Hepatocyte (in vitro differentiated cells): ENCODE measurements at regions not wholly inside any gene's neighbourhood (a gene's known extent, or its start where the extent isn't known, plus 50 kb on each side); places are given as distances from the start of the nearest gene placed in this dataset.

ENCODE experiments used
- CTCF ChIP-seq: fragments of 200-600 bp; sonication (generic); IDR thresholded peaks from 2 replicates; pipeline ENCODE4 v1.5.1; 2016; ENCODE audit warnings: antibody characterized with exemption, mild to moderate bottlenecking; ENCODE audit not compliant: poor library complexity
- EZH2phosphoT487 ChIP-seq: fragments of 200-600 bp; sonication (generic); IDR thresholded peaks from one replicate; pipeline ENCODE4 v1.6.1; 2018; ENCODE audit warnings: antibody characterized with exemption, mild to moderate bottlenecking, low read depth, moderate library complexity; ENCODE audit not compliant: unreplicated experiment, severe bottlenecking

DNA sequence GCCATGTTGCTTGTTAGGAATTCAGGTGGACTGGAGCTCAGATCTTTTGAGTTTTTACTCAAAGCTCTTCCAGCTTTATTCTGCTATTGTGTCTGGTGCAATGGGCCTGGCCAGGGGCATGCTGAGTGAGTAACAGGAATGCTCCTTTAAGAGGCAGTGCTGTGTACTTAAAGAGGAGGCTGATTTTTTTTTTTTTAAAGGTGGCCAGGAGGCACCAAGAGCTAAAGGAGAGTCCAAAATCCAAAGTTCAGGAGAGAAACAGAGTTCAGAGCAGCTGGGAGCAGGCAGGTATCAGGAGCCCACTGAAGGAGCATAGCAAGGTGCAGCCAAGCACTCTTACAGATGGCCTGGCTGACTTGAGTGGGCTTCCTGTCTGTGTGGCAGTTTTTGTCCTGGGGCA, 178.7 kb downstream of the FMR1NB start:
- TF ChIP-seq CTCF (no peak), EZH2phosphoT487 (no peak)
